ENCODE measurements at regions not wholly inside any gene's neighbourhood (a gene's known extent, or its start where the extent isn't known, plus 50 kb on each side); places are given as distances from the start of the nearest gene placed in this dataset.
"Not testable (repeated sequence)": the region's sequence is repeated elsewhere in the genome, so short reads cannot be mapped to it uniquely, and the experiment has no call there.

DNA sequence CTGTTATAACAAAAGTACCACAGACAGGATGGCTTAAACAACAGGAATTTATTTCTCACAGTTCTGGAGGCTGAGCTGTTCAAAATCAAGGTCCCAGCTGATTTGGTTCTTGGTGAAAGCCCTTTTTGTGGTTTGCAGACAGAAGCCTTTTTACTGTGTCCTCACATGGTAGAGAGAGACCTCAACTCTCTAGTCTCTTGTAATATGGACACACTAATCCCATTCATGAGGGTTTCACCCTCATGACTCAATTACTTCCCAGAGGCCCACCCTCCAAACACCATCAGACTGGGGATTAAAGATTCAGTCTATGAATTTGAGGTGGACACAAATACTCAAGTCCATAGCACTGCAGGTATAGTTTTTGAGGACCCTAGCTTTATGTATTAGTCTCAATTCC is 97.3 kb upstream of the WIPF3 start:
- not testable (repeated sequence) for H3K4me1 ChIP-seq; H3K27ac ChIP-seq; H3K9ac ChIP-seq; H2AFZ ChIP-seq; H3K27me3 ChIP-seq (ENCODE audit: control insufficient read depth, insufficient read depth, low read length); H3K9me3 ChIP-seq (ENCODE audit: control insufficient read depth, low read length); H3K79me2 ChIP-seq; H3K4me2 ChIP-seq (ENCODE audit: low read length); H3K4me3 ChIP-seq (ENCODE audit: low read depth, low read length); H3K36me3 ChIP-seq (ENCODE audit: control insufficient read depth, insufficient read depth, low read length)

DNA sequence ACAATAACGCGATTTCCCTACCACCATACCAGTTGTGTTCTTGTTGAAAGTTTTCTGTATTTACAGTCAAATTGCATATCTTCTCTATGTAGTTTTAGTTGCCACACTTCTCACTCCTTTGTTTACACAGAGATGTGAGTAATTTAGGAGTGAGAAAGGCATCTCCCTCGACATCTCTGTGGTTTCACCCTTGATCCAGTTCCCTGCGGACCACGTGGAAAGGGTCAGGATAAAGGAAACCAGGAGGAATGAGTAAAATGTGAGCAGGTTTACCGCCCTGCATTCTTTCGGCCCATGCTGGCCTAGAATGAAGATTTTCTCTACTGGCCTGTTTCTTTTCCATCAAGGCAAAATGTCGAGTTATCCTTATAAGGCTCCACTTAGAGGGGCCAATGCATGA is 83.2 kb upstream of the WIPF3 start:
- H3K4me3 ChIP-seq (ENCODE audit: low read depth, low read length) = not testable (repeated sequence)

DNA sequence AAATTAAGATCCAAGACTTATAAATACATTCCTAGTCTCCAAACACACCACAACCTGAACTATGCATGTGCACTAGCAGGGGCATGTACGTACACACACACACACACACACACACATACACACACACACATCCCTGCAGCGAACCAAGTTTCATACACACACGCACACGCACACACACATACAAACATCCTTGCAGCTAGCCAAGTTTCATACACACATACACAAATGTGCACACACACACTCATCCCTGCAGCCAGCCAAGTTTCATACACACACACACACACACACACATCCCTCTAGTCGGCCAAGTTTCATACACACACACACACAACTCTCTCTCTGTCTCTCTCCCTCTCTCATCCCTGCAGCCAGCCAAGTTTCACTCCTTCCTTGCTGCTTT is 82.7 kb upstream of the WIPF3 start:
- no peak overlapping the region for H3K9ac ChIP-seq
- TF ChIP-seq, protein P1, sequence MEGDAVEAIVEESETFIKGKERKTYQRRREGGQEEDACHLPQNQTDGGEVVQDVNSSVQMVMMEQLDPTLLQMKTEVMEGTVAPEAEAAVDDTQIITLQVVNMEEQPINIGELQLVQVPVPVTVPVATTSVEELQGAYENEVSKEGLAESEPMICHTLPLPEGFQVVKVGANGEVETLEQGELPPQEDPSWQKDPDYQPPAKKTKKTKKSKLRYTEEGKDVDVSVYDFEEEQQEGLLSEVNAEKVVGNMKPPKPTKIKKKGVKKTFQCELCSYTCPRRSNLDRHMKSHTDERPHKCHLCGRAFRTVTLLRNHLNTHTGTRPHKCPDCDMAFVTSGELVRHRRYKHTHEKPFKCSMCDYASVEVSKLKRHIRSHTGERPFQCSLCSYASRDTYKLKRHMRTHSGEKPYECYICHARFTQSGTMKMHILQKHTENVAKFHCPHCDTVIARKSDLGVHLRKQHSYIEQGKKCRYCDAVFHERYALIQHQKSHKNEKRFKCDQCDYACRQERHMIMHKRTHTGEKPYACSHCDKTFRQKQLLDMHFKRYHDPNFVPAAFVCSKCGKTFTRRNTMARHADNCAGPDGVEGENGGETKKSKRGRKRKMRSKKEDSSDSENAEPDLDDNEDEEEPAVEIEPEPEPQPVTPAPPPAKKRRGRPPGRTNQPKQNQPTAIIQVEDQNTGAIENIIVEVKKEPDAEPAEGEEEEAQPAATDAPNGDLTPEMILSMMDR (IDR thresholded peaks at IDR 0.05) = no peak
- H3K79me2 ChIP-seq = no peaks in the 10 kb centered on the region
- H3K4me2 ChIP-seq (ENCODE audit: low read length) = no peak overlapping the region
- no peaks in the 10 kb centered on the region for H3K36me3 ChIP-seq (ENCODE audit: control insufficient read depth, insufficient read depth, low read length)
- H3K4me1 ChIP-seq = no peaks in the 10 kb centered on the region
- no peaks in the 10 kb centered on the region for H3K27me3 ChIP-seq (ENCODE audit: control insufficient read depth, insufficient read depth, low read length)
- H3K27ac ChIP-seq = no peak overlapping the region
- H2AFZ ChIP-seq = no peak overlapping the region
- no peak overlapping the region for H3K4me3 ChIP-seq (ENCODE audit: low read depth, low read length)
- H3K9me3 ChIP-seq (ENCODE audit: control insufficient read depth, low read length) = no peaks in the 10 kb centered on the region

More for the DNA sequence above, 83.2 kb upstream of the WIPF3 start:
- H3K36me3 ChIP-seq (ENCODE audit: control insufficient read depth, insufficient read depth, low read length); H3K4me2 ChIP-seq (ENCODE audit: low read length); H3K9ac ChIP-seq; H2AFZ ChIP-seq; H3K9me3 ChIP-seq (ENCODE audit: control insufficient read depth, low read length); H3K27ac ChIP-seq; H3K4me1 ChIP-seq; H3K79me2 ChIP-seq; H3K27me3 ChIP-seq (ENCODE audit: control insufficient read depth, insufficient read depth, low read length): not testable (repeated sequence)

DNA sequence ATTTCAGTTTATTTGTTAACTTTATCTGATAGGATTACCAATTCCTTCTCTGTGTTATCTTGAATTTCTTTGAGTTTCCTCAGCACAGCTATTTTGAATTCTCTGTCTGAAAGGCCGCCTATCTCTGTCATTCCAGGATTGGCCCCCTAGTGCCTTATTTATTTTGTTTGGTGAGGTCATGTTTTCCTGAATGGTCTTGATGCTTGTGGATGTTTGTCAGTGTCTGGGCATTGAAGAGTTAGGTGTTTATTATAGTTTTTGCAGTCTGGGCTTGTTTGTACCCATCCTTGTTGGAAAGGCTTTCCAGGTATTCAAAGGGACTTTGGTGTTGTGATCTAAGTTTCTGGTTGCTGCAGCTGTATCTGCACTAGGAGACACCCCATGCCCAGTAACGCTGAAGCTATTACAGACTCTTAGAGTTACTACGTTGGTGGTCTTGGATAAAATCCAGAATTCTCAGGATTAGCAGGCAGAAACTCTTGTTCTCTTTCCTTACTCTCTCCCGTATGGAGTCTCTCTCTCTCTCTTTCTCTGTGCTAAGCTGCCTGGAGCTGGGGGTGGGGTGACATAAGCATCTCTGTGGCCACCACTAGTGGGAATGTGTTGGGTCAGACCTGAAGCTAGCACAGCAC is 76.7 kb upstream of the WIPF3 start:
- not testable (repeated sequence) for H3K27ac ChIP-seq; H3K4me1 ChIP-seq; H3K4me2 ChIP-seq (ENCODE audit: low read length); H3K4me3 ChIP-seq (ENCODE audit: low read depth, low read length); H3K79me2 ChIP-seq; H3K36me3 ChIP-seq (ENCODE audit: control insufficient read depth, insufficient read depth, low read length); H2AFZ ChIP-seq; H3K9ac ChIP-seq; H3K9me3 ChIP-seq (ENCODE audit: control insufficient read depth, low read length); H3K27me3 ChIP-seq (ENCODE audit: control insufficient read depth, insufficient read depth, low read length)

DNA sequence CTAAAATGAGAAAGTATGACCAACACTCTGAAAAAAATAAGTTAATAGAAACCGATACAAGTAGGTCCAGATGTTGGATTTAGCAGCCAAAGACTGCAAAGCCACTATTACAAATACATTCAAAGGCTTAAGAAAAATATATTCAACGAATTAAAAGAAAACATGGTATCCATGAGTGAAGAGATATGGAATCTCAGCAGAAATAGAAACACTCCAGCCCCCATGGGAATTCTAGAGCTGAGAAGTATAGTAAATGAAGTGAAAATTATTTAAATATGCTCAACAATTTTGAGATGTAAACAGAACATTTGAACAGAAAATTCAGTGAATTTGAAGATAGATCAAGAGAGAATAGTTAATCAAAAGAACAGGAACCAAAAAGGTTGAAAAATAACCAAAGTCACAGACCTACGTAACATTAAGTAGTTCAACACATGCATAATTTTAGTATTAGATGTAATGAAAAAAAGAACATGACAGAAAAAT is 72.0 kb upstream of the WIPF3 start:
- H3K27ac ChIP-seq = no peak overlapping the region
- H3K4me1 ChIP-seq = no peaks in the 10 kb centered on the region
- no peaks in the 10 kb centered on the region for H3K79me2 ChIP-seq
- no peak overlapping the region for H3K9ac ChIP-seq
- H3K36me3 ChIP-seq (ENCODE audit: control insufficient read depth, insufficient read depth, low read length) = no peaks in the 10 kb centered on the region
- TF ChIP-seq, protein P1 (IDR thresholded peaks at IDR 0.05) = no peak
- no peaks in the 10 kb centered on the region for H3K9me3 ChIP-seq (ENCODE audit: control insufficient read depth, low read length)
- H3K4me2 ChIP-seq (ENCODE audit: low read length) = no peak overlapping the region
- no peak overlapping the region for H3K4me3 ChIP-seq (ENCODE audit: low read depth, low read length)
- H2AFZ ChIP-seq = no peak overlapping the region
- no peaks in the 10 kb centered on the region for H3K27me3 ChIP-seq (ENCODE audit: control insufficient read depth, insufficient read depth, low read length)

DNA sequence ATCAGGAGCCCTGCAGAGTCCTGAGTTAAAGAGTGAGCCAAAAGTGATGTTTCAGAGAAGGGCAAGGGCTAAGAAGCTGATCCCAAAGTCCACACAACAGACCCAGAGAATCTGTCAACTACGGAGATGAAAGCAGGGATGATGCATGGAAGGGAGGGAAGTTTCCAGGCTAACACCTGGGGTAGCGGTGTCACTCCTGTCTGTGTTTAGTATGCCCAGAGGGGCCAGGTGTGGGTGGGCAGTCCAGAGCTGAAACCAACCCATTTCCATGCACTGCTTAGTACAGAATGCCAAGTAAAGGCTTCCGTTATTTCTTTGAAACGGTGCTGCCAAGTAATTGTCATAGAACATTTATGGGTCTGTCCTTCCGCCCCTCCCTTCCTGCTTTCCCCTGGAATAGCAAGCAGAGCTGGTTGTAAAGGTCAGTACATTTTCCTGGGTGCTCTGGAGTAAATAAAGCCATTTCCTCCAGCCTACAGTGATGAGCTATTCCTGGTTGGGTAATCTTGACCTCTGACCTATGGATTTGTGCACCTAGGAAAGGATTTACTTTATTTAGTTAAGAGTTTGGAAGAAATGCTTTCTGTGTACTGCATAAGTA is 58.6 kb upstream of the WIPF3 start:
- H3K27ac ChIP-seq; H3K79me2 ChIP-seq; H3K9me3 ChIP-seq (ENCODE audit: control insufficient read depth, low read length): not testable (repeated sequence)

More for the DNA sequence above, 58.6 kb upstream of the WIPF3 start:
- not testable (repeated sequence) for H3K36me3 ChIP-seq (ENCODE audit: control insufficient read depth, insufficient read depth, low read length); H3K4me2 ChIP-seq (ENCODE audit: low read length); H3K9ac ChIP-seq; H3K27me3 ChIP-seq (ENCODE audit: control insufficient read depth, insufficient read depth, low read length); H2AFZ ChIP-seq; H3K4me1 ChIP-seq; H3K4me3 ChIP-seq (ENCODE audit: low read depth, low read length)

All from parathyroid adenoma (tissue), 2 donors.